NT2/D1 (cell line): ENCODE measurements at regions not wholly inside any gene's neighbourhood (a gene's known extent, or its start where the extent isn't known, plus 50 kb on each side); places are given as distances from the start of the nearest gene placed in this dataset.

Experiments
- SUZ12 ChIP-seq: IDR thresholded peaks from 2 replicates; pipeline ENCODE4 v1.6.1; 2011; ENCODE audit not compliant: insufficient read length, insufficient read depth; ENCODE audit errors: extremely low read depth
- YY1 ChIP-seq: IDR thresholded peaks from 2 replicates; pipeline ENCODE4 v1.6.1; 2011; ENCODE audit not compliant: insufficient read length, insufficient read depth

DNA sequence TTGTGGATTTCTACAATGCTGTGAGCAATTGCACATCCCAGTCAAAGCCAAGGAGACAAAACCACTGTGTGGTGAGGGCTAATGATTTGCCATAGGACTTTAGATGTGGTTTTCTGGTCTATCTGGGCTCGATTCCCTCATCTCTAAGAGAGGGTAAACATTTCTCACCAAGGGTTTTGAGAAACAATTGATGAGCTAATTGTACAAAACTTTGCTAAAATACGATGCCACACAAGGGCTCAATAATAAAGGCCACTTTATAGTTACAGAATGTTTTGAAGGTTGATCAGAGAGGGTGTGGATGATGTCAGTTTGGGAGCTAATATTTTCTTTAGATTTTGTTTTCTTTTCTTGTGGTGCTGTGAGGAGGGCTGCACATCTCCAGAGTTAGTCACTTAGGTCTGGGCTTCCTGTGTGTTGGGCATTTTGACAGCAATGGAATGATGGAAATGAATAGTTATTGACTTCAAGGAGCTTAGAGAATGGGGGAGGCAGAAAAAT, 60.8 kb upstream of the SLC38A4 start:
- TF ChIP-seq YY1 (no peak), SUZ12 (no peak)
